Mesenchymal stem cell (in vitro differentiated cells and primary cell): ENCODE measurements at regions not wholly inside any gene's neighbourhood (a gene's known extent, or its start where the extent isn't known, plus 50 kb on each side); places are given as distances from the start of the nearest gene placed in this dataset.
A peak's percentile ranks its signal among the peaks of the same experiment; 100 is the strongest.

Experiments
- DNase-seq: peaks from one replicate; pipeline ENCODE4 v3.0.0-alpha.2; 2013
- H2AFZ ChIP-seq: one replicate; pipeline ENCODE4 v1.6.1; 2013; ENCODE audit warnings: low read depth, mild to moderate bottlenecking, control low read depth, inconsistent platforms, low read length, moderate library complexity
- H2AK5ac ChIP-seq: 2 replicates; pipeline ENCODE4 v1.6.1; 2013; ENCODE audit warnings: low read length, moderate library complexity, mild to moderate bottlenecking, inconsistent platforms; ENCODE audit not compliant: severe bottlenecking
- H2BK120ac ChIP-seq: one replicate; pipeline ENCODE4 v1.6.1; 2013; ENCODE audit warnings: low read depth, mild to moderate bottlenecking, inconsistent platforms, low read length, moderate library complexity
- H2BK12ac ChIP-seq, 2 experiments: one replicate each; pipeline ENCODE4 v1.6.1; 2013; ENCODE audit warnings: inconsistent platforms in 2 of 2, low read length in 2 of 2, mild to moderate bottlenecking in 2 of 2, moderate library complexity in 2 of 2, control low read depth in 1 of 2
- H2BK15ac ChIP-seq: one replicate; pipeline ENCODE4 v1.6.1; 2013; ENCODE audit warnings: mild to moderate bottlenecking, low read depth, inconsistent platforms; ENCODE audit not compliant: poor library complexity, severe bottlenecking
- H2BK5ac ChIP-seq: 2 replicates; pipeline ENCODE4 v1.6.1; 2013; ENCODE audit warnings: low read depth, mild to moderate bottlenecking, low read length, control low read depth, inconsistent platforms; ENCODE audit not compliant: poor library complexity, severe bottlenecking
- H3K14ac ChIP-seq, 2 experiments: one replicate each; pipeline ENCODE4 v1.6.1; 2013; ENCODE audit warnings: inconsistent platforms in 2 of 2, low read length in 2 of 2, control low read depth in 1 of 2, mild to moderate bottlenecking in 1 of 2, moderate library complexity in 1 of 2
- H3K18ac ChIP-seq, 2 experiments: one replicate each; pipeline ENCODE4 v1.6.1; 2013; ENCODE audit warnings: inconsistent platforms in 2 of 2, low read length in 2 of 2, control low read depth in 1 of 2, low read depth in 1 of 2, mild to moderate bottlenecking in 1 of 2
- H3K23ac ChIP-seq, 2 experiments: one replicate each; pipeline ENCODE4 v1.6.1; 2013; ENCODE audit warnings: inconsistent platforms in 2 of 2, low read length in 2 of 2, mild to moderate bottlenecking in 2 of 2, moderate library complexity in 2 of 2, control low read depth in 1 of 2
- H3K27ac ChIP-seq: 2 replicates; pipeline ENCODE4 v1.5.1; 2013; ENCODE audit warnings: mild to moderate bottlenecking, moderate library complexity, low read length, control low read depth, inconsistent platforms; ENCODE audit not compliant: poor library complexity, severe bottlenecking
- H3K27me3 ChIP-seq, 2 experiments: 2 replicates each; pipeline versions ENCODE4 v1.6.1 to v1.7.0; 2013; ENCODE audit warnings: low read length in 2 of 2, mild to moderate bottlenecking in 2 of 2, moderate library complexity in 2 of 2, control low read depth in 1 of 2, inconsistent platforms in 1 of 2; ENCODE audit not compliant: control insufficient read depth in 1 of 2, insufficient read depth in 1 of 2
- H3K36me3 ChIP-seq, 2 experiments: 2 replicates each; pipeline versions ENCODE4 v1.6.1 to v1.7.0; 2013; ENCODE audit warnings: low read length in 2 of 2, control low read depth in 1 of 2, inconsistent platforms in 1 of 2, low read depth in 1 of 2, mild to moderate bottlenecking in 1 of 2; ENCODE audit not compliant: insufficient read depth in 2 of 2, control insufficient read depth in 1 of 2
- H3K4ac ChIP-seq, 2 experiments: one replicate each; pipeline ENCODE4 v1.6.1; 2013; ENCODE audit warnings: inconsistent platforms in 2 of 2, low read length in 2 of 2, mild to moderate bottlenecking in 2 of 2, moderate library complexity in 2 of 2, control low read depth in 1 of 2, low read depth in 1 of 2
- H3K4me1 ChIP-seq: 2 replicates; pipeline ENCODE4 v1.6.1; 2013; ENCODE audit warnings: low read depth, low read length, control low read depth; ENCODE audit not compliant: control insufficient read depth, insufficient read depth
- H3K4me2 ChIP-seq: 2 replicates; pipeline ENCODE4 v1.6.1; 2013; ENCODE audit warnings: low read length, mild to moderate bottlenecking, inconsistent platforms; ENCODE audit not compliant: poor library complexity, severe bottlenecking
- H3K4me3 ChIP-seq, 2 experiments: 2 replicates each; pipeline versions ENCODE4 v1.5.1 to v1.7.0; 2013; ENCODE audit warnings: low read length in 2 of 2, mild to moderate bottlenecking in 2 of 2, control low read depth in 1 of 2, low read depth in 1 of 2; ENCODE audit not compliant: insufficient read depth in 1 of 2
- H3K79me1 ChIP-seq: replicated peaks from 2 replicates; pipeline ENCODE4 v1.6.1; 2013; ENCODE audit warnings: mild to moderate bottlenecking, control low read depth, low read length, inconsistent platforms; ENCODE audit not compliant: poor library complexity, severe bottlenecking
- H3K9ac ChIP-seq: 2 replicates; pipeline ENCODE4 v1.7.0; 2013; ENCODE audit warnings: mild to moderate bottlenecking, low read length, moderate library complexity
- H3K9me3 ChIP-seq: 2 replicates; pipeline ENCODE4 v1.7.0; 2013; ENCODE audit warnings: mild to moderate bottlenecking, low read length; ENCODE audit not compliant: control insufficient read depth
- H4K8ac ChIP-seq: one replicate; pipeline ENCODE4 v1.6.1; 2013; ENCODE audit warnings: inconsistent platforms, mild to moderate bottlenecking, low read length, moderate library complexity
- H4K91ac ChIP-seq: one replicate; pipeline ENCODE4 v1.6.1; 2013; ENCODE audit warnings: mild to moderate bottlenecking, low read length, inconsistent platforms
- WGBS: methylation state at CpG from one replicate; pipeline ENCODE4 v1.1.7; 2013; ENCODE audit warnings: mixed read lengths; 5-methylcytosine and 5-hydroxymethylcytosine counted together

DNA sequence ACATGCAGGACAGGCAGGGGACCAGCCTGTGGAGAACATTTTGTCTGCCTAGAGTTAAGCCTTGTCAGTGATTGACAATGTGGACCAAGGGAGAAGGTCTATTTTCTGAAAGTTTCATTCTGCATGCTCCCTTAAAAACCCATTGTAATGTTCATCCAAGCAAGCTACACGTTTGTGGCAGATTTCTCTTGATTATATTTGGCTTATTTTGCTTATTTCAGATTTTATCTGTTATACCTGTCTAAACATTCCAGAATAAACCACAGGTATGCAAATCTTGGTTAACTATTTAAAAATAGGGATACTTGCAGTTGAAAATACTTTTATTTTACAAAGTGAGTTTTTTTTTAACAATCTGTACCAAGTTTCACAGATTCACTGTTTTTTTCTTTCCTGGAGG is 78.2 kb upstream of the F3 start:
- Histone ChIP-seq H4K91ac (peak overlapping the region; percentile 80), H3K4me2 (no peak overlapping the region), H3K18ac (peak overlapping the region in 1 of 2 experiments; percentile 58), H2BK120ac (no peak overlapping the region), H3K4ac (peak overlapping the region in 1 of 2 experiments; percentile 83), H3K27me3 (peaks cover 0 to 3% of the 10 kb centered on the region in 2 experiments), H2BK15ac (no peak overlapping the region), H2BK5ac (no peak overlapping the region), H4K8ac (no peak overlapping the region), H3K23ac (no peak overlapping the region), H3K36me3 (no peaks in the 10 kb centered on the region), H3K9ac (no peak overlapping the region), H3K4me1 (peaks cover 34% of the 10 kb centered on the region), H2AK5ac (peak overlapping the region; percentile 43), H2AFZ (no peak overlapping the region), H3K9me3 (no peaks in the 10 kb centered on the region), H3K4me3 (no peak overlapping the region), H3K27ac (peak overlapping the region; percentile 21), H3K14ac (no peak overlapping the region), H3K79me1 (no peaks in the 10 kb centered on the region), H2BK12ac (peak overlapping the region in 1 of 2 experiments; percentile 99)
- no peak for DNase-seq
- no CpG with 5 or more reads among the region's 1 CpG for WGBS

DNA sequence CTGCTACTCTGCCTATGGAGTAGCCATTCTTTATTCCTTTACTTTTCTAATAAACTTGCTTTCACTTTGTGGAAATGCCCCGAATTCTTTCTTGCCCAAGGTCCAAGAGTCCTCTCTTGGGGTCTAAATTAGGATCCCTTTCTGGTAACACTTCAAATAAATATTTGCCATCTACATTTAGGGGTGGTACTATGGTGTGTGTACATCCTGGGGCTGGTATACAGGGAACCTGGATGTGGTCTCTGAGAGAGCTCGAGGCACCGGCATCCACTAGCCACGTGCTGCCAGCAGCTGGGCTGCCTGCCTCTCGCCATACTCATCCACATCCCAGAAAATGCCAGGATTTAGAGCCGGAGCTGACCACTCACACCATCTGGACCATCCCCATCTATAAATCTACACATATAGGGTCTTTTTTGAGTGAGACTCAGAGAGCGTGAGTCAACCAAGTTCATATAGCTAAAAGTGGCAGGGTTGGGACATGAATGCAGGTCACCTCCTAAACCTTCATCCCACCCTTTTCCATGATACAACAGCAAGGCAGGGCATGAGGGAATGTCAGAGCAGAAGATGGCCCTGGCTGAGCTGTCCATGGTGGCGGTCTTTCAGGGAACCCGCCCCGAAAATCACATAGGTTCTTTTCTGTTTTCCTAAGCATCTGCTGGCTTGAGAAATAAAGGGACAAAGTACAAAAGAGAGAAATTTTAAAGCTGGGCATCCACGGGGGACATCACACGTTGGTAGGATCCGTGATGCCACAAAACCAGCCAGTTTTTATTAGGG is 76.6 kb upstream of the F3 start:
- Histone ChIP-seq H2BK12ac (peak overlapping the region; percentile 85 to 90), H4K8ac (no peak overlapping the region), H2AK5ac (peak overlapping the region; percentile 8), H3K14ac (no peak overlapping the region), H2BK5ac (no peak overlapping the region), H2BK15ac (no peak overlapping the region), H3K9ac (no peak overlapping the region), H4K91ac (peak overlapping the region; percentile 43), H3K36me3 (no peaks in the 10 kb centered on the region), H3K18ac (peak overlapping the region in 1 of 2 experiments; percentile 16), H3K4ac (peak overlapping the region in 1 of 2 experiments; percentile 68), H3K27me3 (peaks cover 0 to 2% of the 10 kb centered on the region in 2 experiments), H3K79me1 (no peaks in the 10 kb centered on the region), H2AFZ (no peak overlapping the region), H2BK120ac (no peak overlapping the region), H3K4me3 (no peak overlapping the region), H3K27ac (no peak overlapping the region), H3K23ac (no peak overlapping the region), H3K4me1 (peaks cover 24% of the 10 kb centered on the region), H3K4me2 (no peak overlapping the region), H3K9me3 (no peaks in the 10 kb centered on the region)
- 96% methylated on average over 13 of the region's 13 CpGs for WGBS
- no peak for DNase-seq

DNA sequence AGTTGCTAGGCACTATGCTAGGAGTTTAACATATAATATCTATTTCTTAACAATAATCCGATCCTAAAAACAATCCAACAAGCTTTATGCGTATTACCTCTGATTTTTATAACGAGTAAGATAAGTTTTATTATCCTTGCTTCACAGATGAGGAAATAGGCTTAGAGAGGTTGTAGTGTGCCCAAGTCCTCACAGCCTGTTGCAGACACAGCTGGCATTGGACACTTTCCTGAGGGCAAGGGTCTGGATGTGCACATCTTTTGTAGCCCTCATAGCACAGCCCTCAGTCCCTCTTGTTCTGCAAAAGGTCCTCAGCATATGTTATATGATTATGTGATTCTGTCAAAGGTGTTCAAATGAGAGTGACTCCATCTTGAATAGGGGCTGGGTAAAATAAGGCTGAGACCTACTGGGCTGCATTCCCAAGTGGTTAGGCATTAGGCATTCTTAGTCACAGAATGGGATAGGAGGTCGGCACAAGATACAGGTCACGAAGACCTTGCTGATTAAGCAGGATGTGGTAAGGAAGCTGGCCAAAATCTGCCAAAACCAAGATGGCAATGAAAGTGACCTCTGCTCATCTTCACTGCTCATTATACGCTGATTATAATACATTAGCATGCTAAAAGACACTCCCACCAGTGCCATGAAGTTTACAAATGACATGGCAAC is 75.7 kb upstream of the F3 start:
- peak overlapping the region in 1 of 2 experiments; percentile 54 for H3K18ac ChIP-seq
- no peak overlapping the region for H2AK5ac ChIP-seq
- H3K23ac ChIP-seq, result no peak overlapping the region
- no peak for DNase-seq
- H2BK12ac ChIP-seq, result peak overlapping the region; percentile 86 to 94
- 50% methylated on average over 5 of the region's 6 CpGs for whole genome bisulfite sequencing
- no peaks in the 10 kb centered on the region for H3K27me3 ChIP-seq
- peaks cover 16% of the 10 kb centered on the region for H3K4me1 ChIP-seq
- H3K4me3 ChIP-seq, result no peak overlapping the region
- no peaks in the 10 kb centered on the region for H3K9me3 ChIP-seq
- no peak overlapping the region for H3K9ac ChIP-seq
- H3K4me2 ChIP-seq, result no peak overlapping the region
- no peak overlapping the region for H4K8ac ChIP-seq
- H2BK5ac ChIP-seq, result no peak overlapping the region
- no peaks in the 10 kb centered on the region for H3K36me3 ChIP-seq
- H3K14ac ChIP-seq, result peak overlapping the region in 1 of 2 experiments; percentile 9
- H2BK15ac ChIP-seq, result no peak overlapping the region
- H2AFZ ChIP-seq, result no peak overlapping the region
- H3K27ac ChIP-seq, result no peak overlapping the region
- peak overlapping the region; percentile 79 for H4K91ac ChIP-seq
- H2BK120ac ChIP-seq, result no peak overlapping the region
- peak overlapping the region in 1 of 2 experiments; percentile 28 for H3K4ac ChIP-seq
- H3K79me1 ChIP-seq, result no peaks in the 10 kb centered on the region

DNA sequence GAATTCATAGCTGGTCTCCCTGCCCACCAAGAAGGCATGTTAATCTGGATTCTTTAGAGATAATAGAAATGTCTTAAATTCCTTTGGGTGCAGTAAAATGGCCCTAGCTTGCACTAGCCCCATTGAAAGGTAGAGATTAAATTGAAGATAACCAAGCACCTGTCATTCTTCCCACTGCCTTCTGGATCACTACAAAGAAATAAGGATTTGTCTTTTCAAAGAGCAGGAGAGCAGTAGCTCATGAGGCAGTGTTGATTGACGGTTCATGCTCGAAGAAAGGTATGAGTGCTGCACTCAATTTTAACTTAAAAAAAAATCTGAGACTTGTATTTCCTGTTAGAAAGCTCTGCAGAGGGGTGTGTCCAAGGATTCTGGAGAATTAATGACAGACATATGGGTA is 74.9 kb upstream of the F3 start:
- Histone ChIP-seq H3K23ac (no peak overlapping the region), H3K4me1 (peaks cover 12% of the 10 kb centered on the region), H3K9ac (no peak overlapping the region), H3K36me3 (no peaks in the 10 kb centered on the region), H2AK5ac (no peak overlapping the region), H3K79me1 (no peaks in the 10 kb centered on the region), H3K4ac (no peak overlapping the region), H2AFZ (no peak overlapping the region), H4K91ac (no peak overlapping the region), H4K8ac (no peak overlapping the region), H3K4me3 (no peak overlapping the region), H3K27ac (no peak overlapping the region), H3K27me3 (no peaks in the 10 kb centered on the region), H3K14ac (no peak overlapping the region), H2BK120ac (no peak overlapping the region), H3K4me2 (no peak overlapping the region), H2BK12ac (no peak overlapping the region), H3K18ac (peak overlapping the region in 1 of 2 experiments; percentile 37), H2BK15ac (no peak overlapping the region), H2BK5ac (no peak overlapping the region), H3K9me3 (no peaks in the 10 kb centered on the region)
- DNase-seq, result no peak
- 72% methylated on average over 2 of the region's 2 CpGs for WGBS
